K562 (cell line): ENCODE measurements at regions not wholly inside any gene's neighbourhood (a gene's known extent, or its start where the extent isn't known, plus 50 kb on each side); places are given as distances from the start of the nearest gene placed in this dataset.

ENCODE experiments used
- ATAC-seq: fragments of 200-7000 bp; cut with Tn5 transposase; 3 replicates; pipeline ENCODE4 v1.9.1; 2020; ENCODE audit warnings: moderate library complexity
- BruUV-seq: library from RNA; stranded (reverse); fragments of 400-500 nt; replicated peaks from 2 replicates; lab custom pipeline; 2021; lab: Mats Ljungman, UMichigan
- CTCF ChIA-PET: fragments of 300-600 bp; formaldehyde crosslinking; extraction: SDS; loops from one replicate; lab custom pipeline; 2021; ENCODE audit warnings: low intra/inter-chr PET ratio; lab: Yijun Ruan, JAX
- POLR2A ChIA-PET: fragments of 300-600, 350-650 bp; sonication (Branson Sonifier 250); formaldehyde crosslinking; extraction: SDS; loops from one replicate; lab custom pipeline; 2021; ENCODE audit warnings: antibody characterized with exemption, inconsistent platforms; lab: Yijun Ruan, JAX
- DNase-seq, 4 experiments: peaks; one replicate each; pipeline versions ENCODE4 v3.0.0 to v3.0.0-alpha.2; 2011 to 2018; ENCODE audit warnings: low spot score in 3 of 4, mixed read lengths in 3 of 4; ENCODE audit errors: extremely low read depth in 1 of 4
- FAIRE-seq: peaks from 2 replicates; lab custom pipeline; 2011; peaks lifted over from hg19 to GRCh38; lab: Jason Lieb, UNC
- H2AFZ ChIP-seq: 2 replicates; pipeline ENCODE4 v1.6.0; 2011; ENCODE audit warnings: low read depth, low read length, control low read depth, inconsistent platforms
- H3K27ac ChIP-seq: fragments of 200-600 bp; 3 replicates; pipeline ENCODE4 v1.8.0; 2011; ENCODE audit warnings: low read depth, mild to moderate bottlenecking, control low read depth, inconsistent platforms, low read length, moderate library complexity, mixed read lengths; ENCODE audit errors: extremely low read depth
- H3K27me3 ChIP-seq, 2 experiments: fragments of 300-600 bp in 1 of 2; 2 replicates in 1 of 2; 3 replicates in 1 of 2; pipeline versions ENCODE4 v1.6.0 to v1.8.0; 2011; ENCODE audit warnings: inconsistent platforms in 2 of 2, low read length in 2 of 2, mild to moderate bottlenecking in 1 of 2, mixed read lengths in 1 of 2, moderate library complexity in 1 of 2; ENCODE audit not compliant: control insufficient read depth in 2 of 2, insufficient read depth in 2 of 2
- H3K36me3 ChIP-seq: fragments of 300-600 bp; 3 replicates; pipeline ENCODE4 v1.8.0; 2011; ENCODE audit warnings: mild to moderate bottlenecking, low read length, inconsistent platforms; ENCODE audit not compliant: control insufficient read depth, insufficient read depth
- H3K4me1 ChIP-seq, 2 experiments: fragments of 200-600 bp in 1 of 2; replicated peaks in 1 of 2; 2 replicates in 1 of 2; 3 replicates in 1 of 2; pipeline versions ENCODE4 v1.5.1 to v1.8.0; 2011; ENCODE audit warnings: inconsistent platforms in 2 of 2, low read length in 2 of 2, mild to moderate bottlenecking in 1 of 2, mixed read lengths in 1 of 2, moderate library complexity in 1 of 2; ENCODE audit not compliant: control insufficient read depth in 2 of 2, insufficient read depth in 2 of 2
- H3K4me2 ChIP-seq: 2 replicates; pipeline ENCODE4 v1.6.1; 2011; ENCODE audit warnings: low read length, control low read depth, inconsistent platforms, mixed read lengths; ENCODE audit not compliant: insufficient read depth
- H3K4me3 ChIP-seq: fragments of 200-600 bp; sonication (generic), shearing (Covaris generic); 2 replicates; pipeline ENCODE4 v1.5.1; 2016; ENCODE audit warnings: control low read depth, inconsistent platforms
- H3K79me2 ChIP-seq: fragments of 200-600 bp; 3 replicates; pipeline ENCODE4 v1.8.0; 2011; ENCODE audit warnings: low read length, inconsistent platforms; ENCODE audit not compliant: control insufficient read depth, insufficient read depth
- H3K9ac ChIP-seq, 2 experiments: 2 replicates each; pipeline versions ENCODE4 v1.6.0 to v1.6.1; 2011; ENCODE audit warnings: low read depth in 2 of 2, low read length in 2 of 2, control low read depth in 1 of 2, inconsistent platforms in 1 of 2, mild to moderate bottlenecking in 1 of 2, mixed read lengths in 1 of 2; ENCODE audit not compliant: insufficient read depth in 1 of 2
- H3K9me1 ChIP-seq: one replicate; pipeline ENCODE4 v1.6.0; 2011; ENCODE audit warnings: inconsistent platforms, mild to moderate bottlenecking, low read length, moderate library complexity; ENCODE audit not compliant: control insufficient read depth, insufficient read depth
- H3K9me3 ChIP-seq: replicated peaks from 2 replicates; pipeline ENCODE4 v1.5.1; 2011; ENCODE audit warnings: low read depth, low read length, inconsistent platforms; ENCODE audit not compliant: control insufficient read depth, insufficient read depth
- H4K20me1 ChIP-seq: replicated peaks from 2 replicates; pipeline ENCODE4 v1.6.1; 2011; ENCODE audit warnings: low read length, inconsistent platforms, mixed read lengths; ENCODE audit not compliant: control insufficient read depth, insufficient read depth
- CHCHD3 ChIP-seq: fragments of 250-450 bp; sonication (Bioruptor Pico); IDR thresholded peaks from 2 replicates; pipeline ENCODE4 v2.1.2; 2022; ENCODE audit warnings: mild to moderate bottlenecking
- CXXC5 ChIP-seq: fragments of 250-450 bp; sonication (Bioruptor Pico); IDR thresholded peaks from 2 replicates; pipeline ENCODE4 v1.8.0; 2022; ENCODE audit warnings: inconsistent platforms, mild to moderate bottlenecking, moderate library complexity
- E2F3 ChIP-seq: fragments of 250-450 bp; sonication (Bioruptor Pico); IDR thresholded peaks from 2 replicates; pipeline ENCODE4 v1.4.0; 2020; ENCODE audit warnings: mild to moderate bottlenecking
- ELF2 ChIP-seq: fragments of 250-450 bp; sonication (Bioruptor Pico); IDR thresholded peaks from 2 replicates; pipeline ENCODE4 v1.5.0; 2021; ENCODE audit warnings: mild to moderate bottlenecking
- HLTF ChIP-seq: fragments of 450-650 bp; IDR thresholded peaks from 2 replicates; pipeline ENCODE4 v1.6.1; 2016
- MECOM ChIP-seq: fragments of 250-450 bp; sonication (Bioruptor Pico); IDR thresholded peaks from 2 replicates; pipeline ENCODE4 v1.8.0; 2022; ENCODE audit warnings: inconsistent platforms
- NEUROD1 ChIP-seq: fragments of 150-350 bp; IDR thresholded peaks from 2 replicates; pipeline ENCODE4 v1.6.1; 2014; ENCODE audit warnings: borderline replicate concordance, low read length, low read depth; ENCODE audit not compliant: partially characterized antibody
- RB1 ChIP-seq: fragments of 450-650 bp; IDR thresholded peaks from 2 replicates; pipeline ENCODE4 v1.6.1; 2017; ENCODE audit warnings: low read depth, mild to moderate bottlenecking
- SNIP1 ChIP-seq: fragments of 450-650 bp; IDR thresholded peaks from 2 replicates; pipeline ENCODE4 v1.7.1; 2017; ENCODE audit warnings: low read depth, mild to moderate bottlenecking
- TOE1 ChIP-seq, 2 experiments: fragments of 450-650 bp in 1 of 2; sonication (generic) in 1 of 2; formaldehyde crosslinking in 1 of 2; IDR thresholded peaks; 2 replicates each; pipeline versions ENCODE4 v1.7.1 to v1.8.0; 2016 to 2022; ENCODE audit warnings: borderline replicate concordance in 2 of 2, mild to moderate bottlenecking in 2 of 2, antibody characterized with exemption in 1 of 2, inconsistent platforms in 1 of 2, low read depth in 1 of 2, missing genetic modification reagents in 1 of 2, moderate library complexity in 1 of 2
- TRIM24 ChIP-seq, 2 experiments: fragments of 450-650 bp; IDR thresholded peaks; 2 replicates each; pipeline ENCODE4 v1.6.1; 2016
- ZSCAN29 ChIP-seq: fragments of 450-650 bp; IDR thresholded peaks from 2 replicates; pipeline ENCODE4 v1.6.1; 2017
- WGBS: fragments of 100-300 bp; shearing (Covaris generic); methylation state at CpG from one replicate; pipeline ENCODE4 v1.1.6; 2016; ENCODE audit warnings: low coverage, mixed read lengths; ENCODE audit not compliant: insufficient coverage; ENCODE audit errors: missing lambda C conversion rate; 5-methylcytosine and 5-hydroxymethylcytosine counted together
- in situ Hi-C: fragments of 300-500 bp; cut with MboI; formaldehyde crosslinking; loops from 4 replicates; pipeline ENCODE4 v1.15.0; 2018; ENCODE audit warnings: inconsistent platforms, mixed read lengths
- intact Hi-C: fragments of 100-400 bp; cut with micrococcal nuclease; formaldehyde crosslinking; loops from 2 replicates; pipeline ENCODE4 v1.14.2; 2022
- TF ChIP-seq, protein P1 (sequence below): fragments of 250-450 bp; sonication (Bioruptor Pico); IDR thresholded peaks from 2 replicates; pipeline ENCODE4 v1.4.0; 2020; ENCODE audit warnings: mild to moderate bottlenecking
- TF ChIP-seq, protein P2 (sequence below): sonication (generic); formaldehyde crosslinking; IDR thresholded peaks from 2 replicates; pipeline ENCODE4 v1.8.0; 2022; ENCODE audit warnings: mild to moderate bottlenecking, missing genetic modification reagents
- TF ChIP-seq, protein P3 (sequence below): fragments of 250-450 bp; sonication (Bioruptor Pico); IDR thresholded peaks from 2 replicates; pipeline ENCODE4 v1.5.0; 2022; ENCODE audit warnings: mild to moderate bottlenecking
- TF ChIP-seq, protein P4 (sequence below), 3 experiments: IDR thresholded peaks in 2 of 3; conservative IDR thresholded peaks in 1 of 3; 2 replicates each; pipeline ENCODE4 v1.5.1; 2011 to 2012; ENCODE audit warnings: low read length in 3 of 3, mild to moderate bottlenecking in 3 of 3, control low read depth in 2 of 3, improper control_type of control experiment in 1 of 3, inconsistent platforms in 1 of 3, low read depth in 1 of 3, mixed read lengths in 1 of 3, moderate library complexity in 1 of 3; ENCODE audit not compliant: insufficient read depth in 2 of 3

DNA sequence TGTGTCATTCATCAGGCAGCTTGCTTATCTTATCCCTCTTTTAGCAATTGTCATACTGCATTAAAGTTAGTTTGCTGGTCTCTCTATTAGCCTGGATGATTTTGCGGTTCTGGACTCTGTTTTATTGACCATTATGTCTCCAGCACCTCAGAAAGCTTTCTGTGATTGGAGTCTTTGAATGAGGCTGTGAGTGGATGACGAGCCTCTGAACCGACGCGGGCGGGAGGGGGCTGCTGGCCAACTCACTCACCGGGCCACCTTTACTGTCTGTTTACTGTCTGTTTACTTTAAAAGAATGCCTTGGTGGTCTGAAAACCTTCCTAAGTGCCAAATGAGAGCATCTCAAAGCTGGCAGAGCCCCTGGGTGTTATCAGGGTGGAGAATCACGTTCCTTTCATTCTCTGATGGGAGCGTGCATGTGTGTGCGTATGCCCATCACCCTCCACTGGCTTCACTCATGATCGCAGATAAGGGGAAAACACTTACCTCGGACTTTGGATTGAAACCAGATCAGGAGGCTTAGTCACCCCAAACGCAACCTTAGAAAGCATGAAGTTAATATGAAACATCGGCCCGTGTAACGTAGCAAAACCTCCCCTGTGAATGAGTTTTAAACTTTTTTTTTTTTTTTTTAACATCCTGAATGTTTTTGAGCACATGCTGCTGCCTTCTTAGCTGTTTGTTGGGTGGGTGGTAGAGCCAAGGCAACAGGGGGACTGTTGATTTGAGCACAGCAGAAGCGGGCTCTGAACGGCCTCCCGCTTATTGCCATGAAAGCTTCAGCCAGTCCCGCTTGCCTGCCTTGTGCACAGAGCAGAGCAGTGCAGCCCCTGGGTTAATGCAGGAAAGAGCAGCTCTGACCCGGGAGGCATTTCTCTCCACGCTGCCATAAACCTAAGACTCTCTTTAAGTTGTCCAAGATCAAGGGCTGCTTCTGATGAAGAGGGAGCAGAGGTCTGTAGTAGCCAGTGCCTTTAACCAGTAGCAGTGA, 173.6 kb downstream of the GADD45G start:
- H3K27me3 ChIP-seq: peaks cover 0 to 5% of the 10 kb centered on the region in 2 experiments; a peak in 2 of 5 replicates
- H4K20me1 ChIP-seq: no peaks in the 10 kb centered on the region
- BruUV-seq: no TSS peak
- no peaks in the 10 kb centered on the region for H3K4me1 ChIP-seq
- no peaks in the 10 kb centered on the region for H3K36me3 ChIP-seq
- no peaks in the 10 kb centered on the region for H3K79me2 ChIP-seq
- WGBS: 1% methylated on average over 16 of the region's 22 CpGs
- no peaks in the 10 kb centered on the region for H3K9me3 ChIP-seq
- no peak overlapping the region for H3K4me2 ChIP-seq
- intact Hi-C loops (no loop called here), in situ Hi-C loops (no loop called here)
- ChIA-PET CTCF (no interaction called here), POLR2A (interaction anchor here (0.5 kb wide), 1 partner anchor 15 kb away, joined by 3 read pairs; no protein-coding TSS in a partner anchor)
- no peak overlapping the region for H3K9ac ChIP-seq
- FAIRE-seq (no peak), DNase-seq (no peak), ATAC-seq (no peak)
- no peaks in the 10 kb centered on the region for H3K9me1 ChIP-seq
- no peak overlapping the region for H2AFZ ChIP-seq
- no peak overlapping the region for H3K27ac ChIP-seq
- H3K4me3 ChIP-seq: no peak overlapping the region
- TF ChIP-seq ELF2 (no peak), SNIP1 (no peak), HLTF (no peak), MECOM (CRISPR knock-in tag) (no peak), CXXC5 (CRISPR knock-in tag) (no peak), TRIM24 (IDR thresholded peaks at IDR 0.05) (no peak), CHCHD3 (CRISPR knock-in tag) (no peak), RB1 (no peak), ZSCAN29 (no peak), E2F3 (CRISPR knock-in tag) (no peak), NEUROD1 (no peak), TOE1 (IDR thresholded peaks at IDR 0.05; ENCODE audit: borderline replicate concordance) (no peak), TOE1 (CRISPR knock-in tag; IDR thresholded peaks at IDR 0.05; ENCODE audit: borderline replicate concordance, low read depth) (no peak)
- TF ChIP-seq, protein P1, sequence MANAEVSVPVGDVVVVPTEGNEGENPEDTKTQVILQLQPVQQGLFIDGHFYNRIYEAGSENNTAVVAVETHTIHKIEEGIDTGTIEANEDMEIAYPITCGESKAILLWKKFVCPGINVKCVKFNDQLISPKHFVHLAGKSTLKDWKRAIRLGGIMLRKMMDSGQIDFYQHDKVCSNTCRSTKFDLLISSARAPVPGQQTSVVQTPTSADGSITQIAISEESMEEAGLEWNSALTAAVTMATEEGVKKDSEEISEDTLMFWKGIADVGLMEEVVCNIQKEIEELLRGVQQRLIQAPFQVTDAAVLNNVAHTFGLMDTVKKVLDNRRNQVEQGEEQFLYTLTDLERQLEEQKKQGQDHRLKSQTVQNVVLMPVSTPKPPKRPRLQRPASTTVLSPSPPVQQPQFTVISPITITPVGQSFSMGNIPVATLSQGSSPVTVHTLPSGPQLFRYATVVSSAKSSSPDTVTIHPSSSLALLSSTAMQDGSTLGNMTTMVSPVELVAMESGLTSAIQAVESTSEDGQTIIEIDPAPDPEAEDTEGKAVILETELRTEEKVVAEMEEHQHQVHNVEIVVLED: no peak
- TF ChIP-seq, protein P2, sequence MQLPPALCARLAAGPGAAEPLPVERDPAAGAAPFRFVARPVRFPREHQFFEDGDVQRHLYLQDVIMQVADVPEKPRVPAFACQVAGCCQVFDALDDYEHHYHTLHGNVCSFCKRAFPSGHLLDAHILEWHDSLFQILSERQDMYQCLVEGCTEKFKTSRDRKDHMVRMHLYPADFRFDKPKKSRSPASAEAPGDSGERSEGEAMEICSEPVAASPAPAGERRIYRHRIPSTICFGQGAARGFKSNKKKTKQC (CRISPR knock-in tag): no peak
- TF ChIP-seq, protein P3, sequence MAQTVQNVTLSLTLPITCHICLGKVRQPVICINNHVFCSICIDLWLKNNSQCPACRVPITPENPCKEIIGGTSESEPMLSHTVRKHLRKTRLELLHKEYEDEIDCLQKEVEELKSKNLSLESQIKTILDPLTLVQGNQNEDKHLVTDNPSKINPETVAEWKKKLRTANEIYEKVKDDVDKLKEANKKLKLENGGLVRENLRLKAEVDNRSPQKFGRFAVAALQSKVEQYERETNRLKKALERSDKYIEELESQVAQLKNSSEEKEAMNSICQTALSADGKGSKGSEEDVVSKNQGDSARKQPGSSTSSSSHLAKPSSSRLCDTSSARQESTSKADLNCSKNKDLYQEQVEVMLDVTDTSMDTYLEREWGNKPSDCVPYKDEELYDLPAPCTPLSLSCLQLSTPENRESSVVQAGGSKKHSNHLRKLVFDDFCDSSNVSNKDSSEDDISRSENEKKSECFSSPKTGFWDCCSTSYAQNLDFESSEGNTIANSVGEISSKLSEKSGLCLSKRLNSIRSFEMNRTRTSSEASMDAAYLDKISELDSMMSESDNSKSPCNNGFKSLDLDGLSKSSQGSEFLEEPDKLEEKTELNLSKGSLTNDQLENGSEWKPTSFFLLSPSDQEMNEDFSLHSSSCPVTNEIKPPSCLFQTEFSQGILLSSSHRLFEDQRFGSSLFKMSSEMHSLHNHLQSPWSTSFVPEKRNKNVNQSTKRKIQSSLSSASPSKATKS (CRISPR knock-in tag): no peak
- TF ChIP-seq, protein P4, sequence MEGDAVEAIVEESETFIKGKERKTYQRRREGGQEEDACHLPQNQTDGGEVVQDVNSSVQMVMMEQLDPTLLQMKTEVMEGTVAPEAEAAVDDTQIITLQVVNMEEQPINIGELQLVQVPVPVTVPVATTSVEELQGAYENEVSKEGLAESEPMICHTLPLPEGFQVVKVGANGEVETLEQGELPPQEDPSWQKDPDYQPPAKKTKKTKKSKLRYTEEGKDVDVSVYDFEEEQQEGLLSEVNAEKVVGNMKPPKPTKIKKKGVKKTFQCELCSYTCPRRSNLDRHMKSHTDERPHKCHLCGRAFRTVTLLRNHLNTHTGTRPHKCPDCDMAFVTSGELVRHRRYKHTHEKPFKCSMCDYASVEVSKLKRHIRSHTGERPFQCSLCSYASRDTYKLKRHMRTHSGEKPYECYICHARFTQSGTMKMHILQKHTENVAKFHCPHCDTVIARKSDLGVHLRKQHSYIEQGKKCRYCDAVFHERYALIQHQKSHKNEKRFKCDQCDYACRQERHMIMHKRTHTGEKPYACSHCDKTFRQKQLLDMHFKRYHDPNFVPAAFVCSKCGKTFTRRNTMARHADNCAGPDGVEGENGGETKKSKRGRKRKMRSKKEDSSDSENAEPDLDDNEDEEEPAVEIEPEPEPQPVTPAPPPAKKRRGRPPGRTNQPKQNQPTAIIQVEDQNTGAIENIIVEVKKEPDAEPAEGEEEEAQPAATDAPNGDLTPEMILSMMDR (IDR thresholded peaks at IDR 0.05 in 2 of 3, conservative IDR thresholded peaks at IDR 0.05 in 1 of 3; ENCODE audit: insufficient read depth in 2 of 3, low read depth in 1 of 3, low read length in 3 of 3): no peak
